GM19395 (cell line): ENCODE measurements at regions not wholly inside any gene's neighbourhood (a gene's known extent, or its start where the extent isn't known, plus 50 kb on each side); places are given as distances from the start of the nearest gene placed in this dataset.
"Not testable (repeated sequence)": the region's sequence is repeated elsewhere in the genome, so short reads cannot be mapped to it uniquely, and the experiment has no call there.

Experiments used
- ATAC-seq: cut with Tn5 transposase; IDR thresholded peaks from one replicate; pipeline ENCODE4 v1.9.1; 2021; ENCODE audit warnings: mild to moderate bottlenecking, moderate library complexity; ENCODE audit not compliant: unreplicated experiment

GRCh38 chr7:138214926-138215325, 138.7 kb downstream of the AKR1D1 start:
- no peak for ATAC-seq

DNA sequence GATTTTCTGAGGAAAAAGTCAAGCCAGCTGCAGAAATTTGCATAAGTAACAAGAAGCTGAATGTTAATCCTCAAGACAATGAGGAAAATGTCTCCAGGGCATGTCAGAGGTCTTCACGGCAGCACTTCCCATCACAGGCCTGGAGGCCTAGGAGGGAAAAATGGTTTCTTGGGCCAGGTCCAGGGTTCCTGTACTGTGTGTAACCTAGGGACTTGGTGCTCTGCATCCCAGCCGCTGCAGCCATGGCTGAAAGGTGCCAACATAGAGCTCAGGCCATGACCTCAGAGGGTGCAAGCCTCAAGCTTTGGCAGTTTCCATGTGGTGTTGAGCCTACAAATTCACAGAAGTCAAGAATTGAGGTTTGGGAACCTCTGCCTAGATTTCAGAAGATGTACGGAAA, 144.1 kb downstream of the AKR1D1 start:
- ATAC-seq = not testable (repeated sequence)

GRCh38 chr7:138221388-138221787, 145.1 kb downstream of the AKR1D1 start:
- not testable (repeated sequence) for ATAC-seq

DNA sequence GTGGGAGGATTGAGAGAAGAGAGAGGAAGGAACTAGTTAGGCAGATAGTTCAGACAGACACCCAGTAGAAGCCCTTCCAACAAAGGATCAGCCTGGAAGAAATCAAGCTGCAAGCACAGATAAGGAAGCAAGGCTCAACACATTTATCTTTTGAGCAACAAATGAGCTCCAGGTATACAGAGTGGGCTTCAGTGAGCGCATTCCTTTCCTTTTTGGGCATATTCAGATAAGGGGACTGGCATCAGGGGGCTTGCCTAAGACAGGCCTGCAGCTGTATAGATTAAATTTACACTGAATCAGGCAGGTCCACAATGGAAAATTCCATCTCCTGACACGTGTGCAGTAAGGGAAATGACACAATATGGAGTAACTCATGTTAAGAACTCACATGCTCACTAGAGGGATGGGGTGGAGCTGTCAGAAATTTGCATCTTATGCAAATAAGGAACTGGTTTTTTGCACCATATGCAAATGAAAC, 147.2 kb downstream of the AKR1D1 start:
- no peak for ATAC-seq

GRCh38 chr7:138226001-138226476, 149.8 kb downstream of the AKR1D1 start:
- no peak for ATAC-seq

- no peak for ATAC-seq
Measured at GRCh38 chr7:138226745-138227279, 150.6 kb downstream of the AKR1D1 start.

GRCh38 chr7:138228119-138228518, 151.9 kb downstream of the AKR1D1 start:
- ATAC-seq = no peak

DNA sequence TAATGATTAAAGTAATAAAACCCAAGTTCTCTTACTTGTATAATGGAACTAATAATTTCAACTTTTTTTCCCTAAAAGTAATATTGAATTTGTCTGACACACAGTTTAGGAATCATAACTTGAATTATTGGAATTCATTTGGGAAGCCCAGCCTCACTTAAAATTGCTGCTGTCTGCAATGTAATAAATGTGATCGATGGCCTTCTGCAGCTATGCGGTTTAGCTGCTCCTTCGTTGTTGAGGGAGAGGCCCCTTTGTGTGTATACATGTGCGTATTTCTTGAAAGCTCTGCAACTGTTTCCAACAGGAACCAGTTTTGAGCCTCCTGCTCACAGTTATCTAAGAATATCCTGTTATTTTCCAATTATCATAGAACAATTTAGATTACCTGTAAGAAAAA, 152.5 kb downstream of the AKR1D1 start:
- ATAC-seq = no peak

DNA sequence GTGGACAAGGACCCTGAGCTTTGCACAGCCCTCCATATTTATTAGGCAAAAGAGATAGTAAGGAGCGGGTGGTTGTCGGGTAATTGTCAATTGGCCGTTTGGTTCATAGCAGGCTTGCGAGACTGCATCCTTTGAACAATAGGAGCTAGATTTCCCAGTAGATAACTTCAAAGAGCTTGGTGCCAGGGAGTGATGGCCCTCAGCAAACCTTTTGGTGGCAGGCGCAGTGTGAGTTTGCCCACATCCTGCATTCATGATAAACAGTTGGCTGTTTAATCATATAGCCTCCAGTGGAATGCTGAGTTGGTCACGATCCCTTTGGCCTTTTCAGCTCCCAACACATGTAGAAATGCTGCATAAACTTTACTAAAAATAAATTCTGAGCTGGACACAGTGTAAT, 156.9 kb downstream of the AKR1D1 start:
- ATAC-seq = no peak

DNA sequence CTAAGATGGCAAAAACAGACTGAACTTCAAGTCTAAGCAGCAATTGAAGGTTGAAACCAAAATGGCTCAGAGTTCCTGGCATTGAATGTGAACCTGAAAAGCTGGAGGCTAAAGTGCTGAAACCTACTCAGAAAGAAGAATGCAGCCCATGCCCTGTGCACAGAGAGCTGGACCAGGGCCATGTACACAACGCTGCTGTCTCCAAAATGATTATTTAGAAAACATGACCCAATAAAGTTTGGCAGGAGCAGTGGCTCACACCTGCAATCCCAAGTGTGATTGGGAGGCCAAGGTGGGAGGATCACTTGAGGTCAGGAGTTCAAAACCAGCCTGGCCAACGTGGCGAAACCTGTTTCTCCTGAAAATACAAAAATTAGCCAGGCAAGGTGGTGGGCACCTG, 158.9 kb downstream of the AKR1D1 start:
- no peak for ATAC-seq

GRCh38 chr7:138237995-138238394, 161.7 kb downstream of the AKR1D1 start:
- ATAC-seq = no peak

- ATAC-seq = no peak
Measured at GRCh38 chr7:138238734-138239659, 162.7 kb downstream of the AKR1D1 start.

- ATAC-seq = no peak
Measured at GRCh38 chr7:138243430-138243829, 167.2 kb downstream of the AKR1D1 start.

DNA sequence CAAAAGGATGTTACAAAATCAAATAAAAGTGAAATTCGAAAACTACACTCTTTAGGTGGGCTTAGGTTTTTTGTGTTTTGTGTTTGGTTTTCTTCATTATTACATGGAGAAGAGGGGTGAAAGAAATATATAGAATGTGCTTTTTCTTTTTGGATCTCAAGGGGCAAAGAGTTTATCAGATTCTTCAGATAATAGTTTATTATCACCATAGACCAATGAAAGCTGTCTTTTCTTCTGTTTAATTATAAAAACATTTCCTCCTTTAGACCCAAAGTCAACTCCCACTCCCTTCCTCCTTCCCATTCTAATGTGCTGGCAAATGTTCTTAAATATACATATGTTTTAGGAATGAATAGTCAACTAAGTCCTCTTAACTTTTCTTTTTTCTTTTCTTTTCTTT, 167.6 kb downstream of the AKR1D1 start:
- no peak for ATAC-seq

GRCh38 chr7:138244606-138245005, 168.3 kb downstream of the AKR1D1 start:
- no peak for ATAC-seq

DNA sequence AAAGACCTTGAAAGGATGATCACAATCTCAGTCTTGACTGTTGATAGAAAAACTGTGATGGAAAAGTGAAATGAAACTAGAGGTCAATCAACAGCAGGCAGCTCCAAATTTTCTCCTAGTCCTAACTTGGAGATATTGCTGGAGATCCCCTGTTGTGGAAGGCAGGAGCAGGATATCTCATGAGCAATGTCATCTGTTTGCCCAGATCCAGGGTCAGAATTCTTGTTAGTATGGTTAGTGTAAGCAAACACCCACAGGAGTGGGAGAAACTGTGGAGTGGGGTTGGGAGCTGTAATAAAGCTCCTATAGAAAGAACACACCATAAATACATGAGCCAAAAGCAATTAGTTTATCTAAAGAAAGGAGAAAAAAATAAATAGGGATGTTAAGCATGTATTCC, 169.0 kb downstream of the AKR1D1 start:
- no peak for ATAC-seq

GRCh38 chr7:138245682-138246081, 169.4 kb downstream of the AKR1D1 start:
- no peak for ATAC-seq

- ATAC-seq = no peak
Measured at GRCh38 chr7:138246428-138246827, 170.2 kb downstream of the AKR1D1 start.

DNA sequence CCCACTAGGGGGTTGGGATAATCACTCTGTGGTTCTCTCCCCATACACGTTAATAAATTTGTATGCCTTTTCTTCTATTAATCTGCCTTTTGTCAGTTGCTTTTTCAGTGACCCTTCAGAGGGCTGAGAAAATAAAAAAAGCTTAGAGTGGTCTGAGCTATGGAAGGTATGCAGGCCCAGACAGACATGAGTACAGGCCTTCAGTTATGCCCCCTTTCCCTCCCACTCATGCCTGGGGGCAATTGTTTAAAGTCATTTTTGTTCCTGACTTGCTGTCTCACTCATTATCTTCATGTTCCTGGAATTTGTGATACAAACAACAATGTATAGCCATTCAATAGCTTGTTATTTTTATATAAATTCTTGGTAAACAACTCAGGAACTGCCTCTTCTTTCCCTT, 170.8 kb downstream of the AKR1D1 start:
- ATAC-seq = no peak

GRCh38 chr7:138247568-138248333, 171.5 kb downstream of the AKR1D1 start:
- ATAC-seq = no peak

DNA sequence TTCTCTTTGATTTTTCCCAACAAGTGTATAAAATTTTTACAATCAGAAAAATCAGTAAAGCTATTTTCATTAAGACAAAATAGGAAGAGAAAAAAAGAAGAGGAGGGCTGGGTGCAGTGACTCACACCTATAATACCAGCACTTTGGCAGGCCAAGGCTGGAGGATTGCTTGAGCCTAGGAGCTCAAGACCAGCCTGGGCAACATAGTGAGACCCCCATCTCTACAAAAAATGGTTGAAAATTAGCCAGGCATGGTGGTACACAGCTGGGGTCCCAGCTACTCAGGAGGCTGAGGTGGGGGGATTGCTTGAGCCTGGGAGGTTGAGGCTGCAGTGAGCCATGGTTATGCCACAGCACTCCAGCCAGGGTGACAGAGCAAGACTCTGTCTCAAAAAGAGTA, 172.3 kb downstream of the AKR1D1 start:
- no peak for ATAC-seq
